GM21423 (cell line): ENCODE measurements at regions not wholly inside any gene's neighbourhood (a gene's known extent, or its start where the extent isn't known, plus 50 kb on each side); places are given as distances from the start of the nearest gene placed in this dataset.
"Not testable (repeated sequence)": the region's sequence is repeated elsewhere in the genome, so short reads cannot be mapped to it uniquely, and the experiment has no call there.

Source experiments
- ATAC-seq: cut with Tn5 transposase; IDR thresholded peaks from one replicate; pipeline ENCODE4 v1.9.1; 2021; ENCODE audit warnings: mild to moderate bottlenecking, moderate library complexity; ENCODE audit not compliant: unreplicated experiment

DNA sequence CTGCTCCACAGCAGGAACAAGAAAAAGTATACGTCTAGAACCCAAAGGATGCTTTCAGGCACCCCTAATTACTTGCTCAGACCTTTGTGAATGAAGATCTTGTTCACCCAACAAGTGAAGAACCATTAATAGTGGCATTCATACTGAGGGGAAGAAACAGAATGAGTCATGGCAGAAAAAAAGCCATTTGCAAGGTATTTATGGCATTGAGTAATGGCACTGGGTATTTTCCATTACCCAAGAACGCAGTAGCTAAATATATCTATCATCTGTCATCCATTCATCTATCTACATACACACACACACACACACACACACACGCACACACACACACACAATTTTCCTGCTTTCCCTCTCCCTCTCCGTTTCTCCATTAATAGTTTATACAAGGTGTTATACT is 56.4 kb upstream of the XIRP2 start:
- ATAC-seq: no peak

DNA sequence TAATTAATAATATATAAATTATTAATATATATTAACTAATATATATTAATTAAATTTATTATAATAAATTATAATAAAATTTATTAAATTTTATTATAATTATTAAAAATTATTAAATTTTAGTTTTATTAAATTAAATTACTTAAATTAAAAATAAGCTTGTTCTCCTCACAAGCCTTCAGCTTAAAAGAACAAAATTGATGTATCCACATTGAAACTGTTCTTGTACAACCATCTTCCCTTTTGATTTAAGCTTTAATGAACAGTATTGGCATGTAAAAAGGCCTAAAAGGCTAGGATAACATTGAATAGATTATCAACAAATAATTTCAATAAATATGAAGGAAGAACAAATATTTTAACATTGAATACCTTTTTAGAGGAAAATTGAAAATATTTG is 62.4 kb upstream of the XIRP2 start:
- no peak for ATAC-seq

DNA sequence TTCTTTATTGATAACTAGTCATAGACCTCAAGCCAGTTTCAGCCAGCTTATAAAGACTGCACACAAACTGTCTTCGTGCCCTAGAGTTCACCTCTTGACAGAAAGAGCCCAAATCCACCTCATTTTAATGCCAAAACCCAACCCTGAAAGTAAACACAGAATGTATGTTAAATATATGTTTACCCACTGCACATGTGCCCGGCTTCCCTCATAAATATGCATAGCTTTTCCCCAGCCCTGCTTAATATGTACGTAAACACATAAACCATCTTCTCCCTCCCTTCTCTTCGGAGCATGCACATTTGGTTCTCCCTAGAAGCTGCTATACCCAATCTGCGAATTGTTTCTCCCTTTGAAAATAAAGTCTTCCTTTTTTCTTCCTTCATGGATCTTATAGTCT is 73.9 kb upstream of the XIRP2 start:
- ATAC-seq: no peak

DNA sequence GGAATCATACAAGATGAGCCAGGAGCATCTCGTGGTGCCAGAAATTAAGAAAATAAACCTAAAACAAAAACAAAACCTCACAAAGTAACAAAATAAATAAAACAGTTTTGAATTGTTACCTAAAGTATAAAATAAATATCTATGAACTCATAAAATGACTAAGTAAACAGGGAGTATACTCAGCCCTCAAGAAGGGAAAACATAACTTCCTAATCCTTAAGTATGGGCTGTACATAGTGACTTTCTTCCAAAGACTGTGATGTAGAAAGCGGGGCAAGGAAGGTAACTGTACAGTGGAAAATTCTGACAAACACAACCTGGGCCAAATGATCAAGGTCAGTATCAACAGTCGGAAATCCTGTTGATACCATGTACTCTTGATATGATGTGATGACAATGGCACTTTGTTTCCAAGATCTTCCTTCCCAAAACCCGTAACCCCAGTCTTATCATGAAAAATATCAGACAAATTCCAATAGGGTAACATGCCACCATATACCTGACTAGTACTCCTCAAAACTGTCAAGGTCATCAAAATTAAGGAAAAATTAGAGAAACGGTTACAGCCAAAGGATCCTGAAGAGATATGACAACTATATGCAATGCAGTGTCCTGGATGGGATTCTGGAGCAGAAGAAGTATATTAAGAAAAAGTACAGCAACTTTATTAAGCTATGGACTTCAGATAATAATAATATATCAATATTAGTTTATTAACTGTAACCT is 76.0 kb upstream of the XIRP2 start:
- no peak for ATAC-seq

DNA sequence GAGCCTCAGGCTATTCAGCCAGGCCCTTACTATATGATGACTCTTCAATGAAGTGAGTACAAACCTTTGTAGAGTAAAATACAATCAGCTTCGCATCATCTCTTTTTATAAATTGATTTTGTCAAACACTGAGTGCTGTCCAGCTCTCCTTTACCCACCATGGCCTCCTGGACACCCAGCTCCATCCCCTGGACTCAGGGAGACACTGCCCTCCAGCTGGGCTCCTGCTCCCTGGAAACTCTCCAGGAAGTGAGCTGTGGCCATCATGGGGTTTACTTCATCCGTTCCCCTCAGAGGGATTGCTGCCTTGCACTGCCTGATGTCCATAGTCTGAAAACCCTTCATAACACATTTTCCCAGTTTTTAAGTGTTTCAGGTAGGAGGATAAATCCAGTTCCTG is 82.5 kb upstream of the XIRP2 start:
- no peak for ATAC-seq

DNA sequence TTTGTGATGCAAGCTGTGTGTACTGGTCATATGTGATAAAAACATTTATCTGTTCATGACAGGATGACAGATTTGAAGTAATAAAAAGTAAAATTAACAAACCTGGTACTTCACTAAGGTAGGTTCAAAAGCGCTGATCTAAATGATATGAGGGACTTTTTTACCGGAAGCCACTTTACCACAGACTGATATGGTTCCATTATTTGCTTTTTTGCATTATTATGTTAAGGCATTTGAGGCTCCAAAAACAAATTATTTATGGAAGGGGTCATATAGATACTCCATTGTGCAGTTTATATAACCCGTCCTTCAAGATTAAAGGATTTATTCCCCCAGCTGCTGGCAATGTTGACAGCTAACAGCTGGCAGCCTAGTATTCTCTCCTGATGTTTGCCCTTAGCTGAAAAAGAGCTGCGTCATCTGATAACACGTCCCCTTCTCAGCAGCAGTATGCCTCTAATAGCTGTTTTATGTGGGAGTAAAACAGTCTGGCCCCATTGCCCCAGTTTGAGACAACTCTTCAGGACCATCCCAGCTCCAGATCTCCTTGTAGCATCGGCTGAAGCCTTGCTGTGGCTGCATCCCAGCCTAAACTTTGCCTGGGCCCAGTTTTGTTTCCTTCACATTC is 84.8 kb upstream of the XIRP2 start:
- ATAC-seq: no peak

DNA sequence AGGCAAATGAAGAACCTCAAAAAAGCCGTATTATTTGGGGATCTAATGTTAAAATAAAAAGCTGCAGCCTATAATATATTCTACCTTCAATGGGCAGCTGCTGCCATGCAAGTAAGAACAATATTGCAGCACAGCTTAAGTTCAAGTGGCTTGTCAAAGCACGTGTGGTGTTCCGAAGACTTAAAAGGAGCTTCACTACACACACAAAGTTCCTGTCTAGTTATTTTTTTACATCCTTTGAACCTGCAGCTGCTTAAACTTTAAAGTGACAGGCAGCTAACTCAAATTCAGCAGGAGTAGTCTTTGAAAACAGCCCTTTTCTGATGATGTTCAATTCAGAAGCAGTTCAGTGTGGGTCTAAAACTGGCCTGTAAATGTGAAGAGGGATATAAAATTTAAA is 85.8 kb upstream of the XIRP2 start:
- ATAC-seq: no peak

DNA sequence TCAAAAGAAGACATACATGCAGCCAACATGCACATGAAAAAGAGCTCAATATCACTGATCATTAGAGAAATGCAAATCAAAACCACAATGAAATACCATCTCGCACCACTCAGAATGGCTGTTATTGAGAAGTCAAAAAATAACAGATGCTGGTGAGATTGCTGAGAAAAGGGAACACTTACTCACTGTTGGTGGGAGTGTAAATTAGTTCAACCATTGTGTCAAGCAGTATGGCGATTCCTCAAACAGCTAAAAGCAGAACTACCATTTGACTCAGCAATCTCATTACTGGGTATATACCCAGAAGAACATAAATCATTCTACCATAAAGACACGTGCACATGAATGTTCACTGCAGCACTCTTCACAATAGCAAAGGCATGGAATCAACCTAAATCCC is 95.5 kb upstream of the XIRP2 start:
- ATAC-seq: no peak

DNA sequence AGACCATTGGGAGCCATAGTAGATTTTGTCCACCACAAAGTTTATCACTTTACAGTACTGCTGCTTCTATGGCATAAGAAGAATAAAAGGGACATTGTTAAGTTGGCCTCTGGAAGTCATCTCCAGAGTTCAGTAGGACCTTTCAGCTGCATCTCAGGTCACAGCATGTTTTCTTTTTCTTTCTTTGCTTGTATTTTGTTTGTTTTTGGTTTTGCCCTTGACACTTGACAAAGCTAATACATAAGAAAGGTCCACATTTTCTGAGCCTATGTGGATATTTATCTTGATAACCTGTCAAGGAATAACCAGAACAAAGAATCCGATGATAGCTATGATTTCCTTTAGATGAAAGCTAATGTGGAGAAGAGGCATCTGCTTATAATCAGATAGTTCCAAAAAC is 101.6 kb upstream of the XIRP2 start:
- ATAC-seq: no peak

DNA sequence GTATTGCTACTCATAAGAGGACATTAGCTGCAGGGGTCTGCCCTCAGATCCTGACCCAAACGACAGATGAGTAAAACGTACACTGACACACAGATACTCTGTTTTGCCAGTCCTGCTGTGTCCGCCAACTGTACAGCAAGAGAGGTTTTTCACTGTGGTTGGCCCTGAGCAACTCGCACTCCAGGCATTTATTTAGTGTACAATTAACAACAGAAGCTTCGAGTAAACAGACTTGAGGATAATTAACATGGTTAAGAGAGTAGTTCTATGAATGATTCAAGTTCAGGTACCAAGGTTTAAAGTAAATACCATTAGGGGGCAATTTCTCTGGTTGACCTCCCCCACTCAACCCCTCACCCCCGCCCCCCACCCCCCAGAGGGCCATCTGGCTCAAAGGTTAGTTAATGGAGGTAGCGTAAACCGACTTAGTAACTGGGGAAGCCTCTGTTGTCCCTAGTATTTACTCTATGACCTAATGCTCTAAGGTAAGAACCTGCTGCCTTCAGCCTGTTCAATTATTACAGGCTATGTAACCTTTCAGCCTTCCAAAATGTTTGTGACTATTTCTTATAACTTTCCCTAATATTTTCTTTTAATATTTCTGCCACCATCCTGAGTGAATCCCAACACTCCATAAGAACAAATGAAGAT is 103.9 kb upstream of the XIRP2 start:
- ATAC-seq: no peak

DNA sequence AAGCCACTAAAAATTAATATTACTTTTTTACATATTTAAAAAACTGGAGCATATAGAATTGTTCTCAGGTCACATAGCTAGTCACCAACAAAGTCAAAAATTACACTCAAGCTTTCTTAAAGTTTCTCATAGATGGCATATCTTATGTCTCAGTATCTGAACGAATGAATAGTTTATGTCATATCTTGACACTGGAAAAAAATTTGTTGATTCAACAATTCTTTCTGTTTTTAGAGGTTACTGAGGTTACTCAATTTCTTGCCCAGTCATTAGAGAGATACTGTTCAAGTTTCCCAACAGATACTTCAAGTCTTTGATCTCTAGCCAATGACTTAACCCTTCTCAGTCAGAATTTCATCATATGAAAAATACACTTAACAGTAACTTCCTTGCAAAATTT is 113.1 kb upstream of the XIRP2 start:
- no peak for ATAC-seq

DNA sequence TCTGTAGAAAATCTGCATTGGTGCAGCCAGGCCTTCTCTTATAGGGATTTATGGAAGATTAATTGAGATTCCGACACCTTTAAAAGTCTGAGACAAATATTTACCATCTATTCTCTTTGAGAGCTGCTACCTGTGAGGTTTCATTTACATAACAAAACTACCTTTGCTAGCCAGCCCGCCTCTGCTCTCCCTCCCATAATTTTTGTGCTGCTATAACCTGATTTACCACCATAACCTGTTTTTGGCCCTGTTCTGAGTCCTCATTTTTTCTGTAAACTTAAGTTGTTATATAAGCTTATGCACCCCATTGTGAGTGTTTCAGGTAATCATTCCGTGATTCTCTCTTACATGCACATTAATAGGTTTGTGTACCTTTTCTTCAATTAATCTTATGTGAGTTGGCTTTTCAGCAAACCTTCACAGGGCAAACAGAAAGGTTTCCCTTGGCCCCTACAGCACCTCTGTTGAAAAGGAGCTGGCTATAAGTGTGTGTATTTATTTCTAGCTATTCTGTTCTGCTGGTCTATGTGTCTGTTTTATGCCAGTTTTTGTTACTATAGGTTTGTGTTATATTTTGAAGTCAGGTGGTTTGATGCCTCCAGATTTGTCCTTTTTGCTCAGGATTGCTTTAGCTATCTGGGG is 114.9 kb upstream of the XIRP2 start:
- ATAC-seq: no peak

DNA sequence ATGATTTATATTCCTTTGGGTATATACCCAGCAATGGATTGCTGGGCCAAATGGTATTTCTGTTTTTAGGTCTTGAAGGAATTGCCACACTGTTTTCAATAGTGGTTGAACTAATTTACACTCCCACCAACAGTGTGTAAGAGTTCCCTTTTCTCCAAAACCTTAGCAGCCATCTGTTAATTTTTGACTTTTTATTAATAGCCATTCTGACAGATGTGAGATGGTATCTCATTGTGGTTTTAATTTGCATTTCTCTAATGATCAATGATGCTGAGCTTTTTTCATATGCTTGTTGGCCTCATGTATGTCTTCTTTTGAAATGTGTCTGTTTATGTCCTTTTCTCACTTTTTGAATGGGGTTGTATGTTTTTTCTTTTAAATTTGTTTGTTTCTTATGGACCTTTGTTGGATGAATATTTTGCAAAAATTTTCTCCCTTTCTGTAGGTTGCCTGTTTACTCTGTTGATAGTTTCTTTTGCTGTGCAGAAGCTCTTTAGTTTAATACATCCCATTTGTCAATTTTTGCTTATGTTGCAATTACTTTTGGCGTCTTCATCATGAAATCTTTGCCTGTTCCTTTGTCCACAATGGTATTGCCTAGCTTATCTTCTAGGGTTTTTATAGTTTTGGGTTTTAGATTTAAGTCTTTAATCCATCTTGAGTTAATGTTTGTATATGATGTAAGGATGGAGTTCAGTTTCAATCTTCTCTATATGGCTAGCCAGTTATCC is 119.7 kb upstream of the XIRP2 start:
- peak; percentile 83 for ATAC-seq

DNA sequence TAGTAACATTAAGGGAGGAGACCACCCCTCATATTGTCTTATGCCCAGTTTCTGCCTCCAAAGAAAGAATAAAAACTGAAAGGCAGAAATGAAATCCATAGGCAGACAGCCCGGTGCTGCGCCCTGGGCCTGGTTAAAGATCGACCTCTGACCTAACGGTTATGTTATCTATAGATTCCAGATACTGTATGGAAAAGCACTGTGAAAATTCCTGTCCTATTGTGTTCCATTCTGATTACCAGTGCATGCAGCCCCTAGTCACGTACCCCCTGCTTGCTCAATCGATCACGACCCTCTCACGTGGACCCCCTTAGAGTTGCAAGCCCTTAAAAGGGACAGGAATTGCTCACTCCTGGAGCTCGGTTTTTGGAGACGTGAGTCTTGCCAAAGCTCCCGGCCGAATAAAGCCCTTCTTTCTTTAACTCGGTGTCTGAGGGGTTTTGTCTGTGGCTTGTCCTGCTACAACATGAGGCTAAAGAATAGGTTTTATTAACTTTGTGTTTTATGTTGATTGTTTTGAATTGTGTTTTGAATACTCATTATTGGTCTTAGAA is 121.4 kb upstream of the XIRP2 start:
- ATAC-seq: not testable (repeated sequence)

DNA sequence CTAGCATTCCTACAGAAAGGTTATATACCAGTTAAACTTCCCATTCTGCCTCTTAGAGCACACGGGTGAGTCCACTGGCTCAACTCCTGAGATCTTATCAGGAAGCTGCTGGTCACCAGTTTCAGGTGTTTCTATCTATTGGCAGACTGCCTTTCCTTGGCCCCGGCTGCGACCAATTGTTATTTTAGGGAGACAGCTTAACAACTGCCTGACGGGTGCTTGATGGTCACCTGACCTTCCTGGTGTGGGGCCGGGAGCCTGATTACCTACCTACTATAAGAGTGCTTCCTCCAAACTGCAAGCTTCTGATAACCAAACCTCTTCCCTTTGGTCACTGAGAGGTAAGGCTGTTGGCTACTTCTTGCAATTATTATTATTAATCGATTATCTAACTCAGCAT is 122.1 kb upstream of the XIRP2 start:
- ATAC-seq: no peak

DNA sequence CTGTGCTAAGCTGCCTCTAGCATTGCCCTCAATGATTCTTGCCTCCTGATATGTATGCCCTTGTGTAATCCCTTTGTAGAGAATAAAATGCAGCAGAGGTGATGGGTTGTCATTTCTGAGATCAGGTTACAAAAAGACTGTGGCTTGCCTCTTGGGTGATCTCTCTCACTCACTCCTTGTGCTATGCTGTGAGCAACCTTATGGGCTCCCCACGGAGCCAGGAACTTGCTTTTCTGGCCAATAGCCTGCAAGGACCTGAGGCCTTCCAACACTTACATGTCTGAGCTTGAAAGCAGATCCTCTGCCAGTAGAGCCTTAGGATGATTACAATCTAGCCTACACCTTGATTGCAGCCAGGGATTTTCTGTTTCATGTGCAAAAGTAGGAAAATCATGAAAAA is 123.1 kb upstream of the XIRP2 start:
- ATAC-seq: no peak

DNA sequence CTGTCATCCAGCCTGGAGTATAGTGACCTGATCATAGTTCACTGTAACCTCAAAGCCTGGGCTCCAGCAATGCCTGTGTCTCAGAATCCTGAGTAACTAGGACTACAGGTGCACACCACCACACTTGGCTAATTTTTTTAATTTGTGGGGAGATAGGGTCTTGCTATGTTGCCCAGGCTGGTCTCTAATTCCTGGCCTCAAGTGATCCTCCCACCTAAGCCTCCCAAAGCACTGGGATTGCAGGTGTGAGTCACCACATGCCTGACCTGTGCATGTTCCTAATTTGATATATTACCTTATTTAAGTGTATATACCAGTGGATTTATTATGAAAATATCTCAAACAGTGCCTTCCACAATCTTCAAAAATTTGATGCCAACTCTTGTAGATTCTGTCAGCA is 123.6 kb upstream of the XIRP2 start:
- ATAC-seq: no peak

DNA sequence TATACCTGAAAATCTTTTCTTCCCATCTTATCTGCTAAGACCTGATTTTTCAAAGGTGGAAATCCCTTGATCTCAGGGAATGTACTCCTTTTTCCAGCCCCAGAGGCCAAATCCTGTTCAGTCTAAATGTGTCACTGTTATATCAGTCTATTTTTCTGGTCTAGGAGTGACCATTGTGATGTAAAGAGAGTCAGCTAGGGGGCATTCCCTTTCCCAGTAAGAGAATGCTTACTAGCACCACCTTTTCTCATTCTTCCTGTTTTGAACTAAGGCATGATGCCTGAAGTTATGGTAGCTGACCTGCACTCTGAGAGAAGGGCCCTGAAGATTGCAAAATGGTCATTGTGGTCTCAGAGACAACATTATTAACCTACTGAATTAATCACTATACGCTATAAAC is 124.1 kb upstream of the XIRP2 start:
- no peak for ATAC-seq

DNA sequence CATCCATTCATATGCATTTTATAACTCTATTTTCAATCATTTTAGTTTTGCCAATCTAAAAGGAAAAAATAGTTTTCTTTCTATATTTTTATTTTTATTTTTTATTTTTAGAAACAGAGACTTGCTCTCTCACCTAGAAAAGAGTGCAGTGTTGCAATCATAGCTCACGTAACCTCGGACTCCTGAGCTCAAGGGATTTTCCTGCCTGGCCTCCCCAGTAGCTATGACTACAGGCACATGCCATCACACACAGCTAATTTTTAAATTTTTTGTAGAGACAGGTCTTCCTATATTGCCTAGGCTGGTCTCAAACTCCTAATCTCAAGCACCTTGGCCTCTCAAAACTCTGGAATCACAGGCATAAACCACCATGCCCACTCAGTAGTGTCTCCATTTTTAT is 125.5 kb upstream of the XIRP2 start:
- no peak for ATAC-seq

DNA sequence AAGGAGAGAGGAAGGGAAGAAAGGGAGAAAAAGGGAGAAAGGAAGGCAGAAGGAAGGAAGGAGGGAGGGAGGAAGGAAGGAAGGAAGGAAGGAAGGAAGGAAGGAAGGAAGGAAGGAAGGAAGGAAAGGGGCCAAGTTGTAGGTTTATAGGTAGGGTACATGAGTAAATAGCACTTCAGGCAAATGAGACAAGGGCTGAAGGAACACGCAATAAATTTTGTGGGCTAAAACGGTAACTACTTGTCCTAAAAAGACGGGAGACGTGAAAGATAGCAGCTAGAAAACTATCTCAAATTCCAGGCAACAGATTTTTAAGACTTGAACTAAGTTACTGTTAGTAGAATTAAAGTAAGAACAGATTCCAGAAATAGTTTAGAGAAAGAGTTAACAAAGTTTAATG is 129.3 kb upstream of the XIRP2 start:
- ATAC-seq: no peak

DNA sequence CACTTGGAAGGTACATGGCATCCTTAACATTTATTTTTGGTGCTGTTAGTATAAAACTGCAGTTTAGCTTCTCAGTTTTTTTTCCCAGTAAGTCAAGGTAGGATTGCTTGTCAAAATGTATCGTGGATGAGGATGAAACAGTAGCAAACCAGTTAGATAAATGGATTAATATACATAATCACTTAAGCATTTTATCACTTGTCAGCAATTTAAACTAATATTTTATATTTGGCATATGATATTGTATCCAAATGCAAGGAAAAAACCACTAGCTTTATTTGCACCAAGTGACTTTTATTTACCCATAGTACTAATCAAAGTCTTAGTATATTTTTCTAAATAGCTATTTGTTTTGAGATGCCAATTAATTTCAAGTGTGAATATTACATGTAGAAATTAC is 137.7 kb upstream of the XIRP2 start:
- no peak for ATAC-seq
